ENCODE measurements at regions not wholly inside any gene's neighbourhood (a gene's known extent, or its start where the extent isn't known, plus 50 kb on each side); places are given as distances from the start of the nearest gene placed in this dataset.

DNA sequence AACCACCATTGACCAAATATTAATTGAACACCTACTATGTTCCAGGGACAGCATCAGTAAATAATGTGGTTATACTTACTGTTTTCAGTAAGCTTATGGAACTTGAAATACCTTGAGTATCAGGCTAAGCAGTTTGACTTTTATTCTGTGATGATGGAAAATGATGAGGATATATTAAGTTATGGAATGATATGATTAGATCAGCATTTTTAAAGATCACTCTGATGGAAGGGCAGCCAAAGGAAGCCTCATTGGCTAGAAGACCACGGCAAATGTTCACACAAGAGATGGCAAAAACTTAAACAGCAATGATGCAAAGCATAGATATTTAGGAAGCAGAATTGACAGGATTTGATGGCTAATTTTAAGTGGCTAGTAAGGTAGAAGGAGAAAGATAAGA lies 266.9 kb upstream of the DPP10 start:
- no peak for TF ChIP-seq ZSCAN30 (tag by site-specific recombination; IDR thresholded peaks at IDR 0.05)
- TF ChIP-seq, protein P1, sequence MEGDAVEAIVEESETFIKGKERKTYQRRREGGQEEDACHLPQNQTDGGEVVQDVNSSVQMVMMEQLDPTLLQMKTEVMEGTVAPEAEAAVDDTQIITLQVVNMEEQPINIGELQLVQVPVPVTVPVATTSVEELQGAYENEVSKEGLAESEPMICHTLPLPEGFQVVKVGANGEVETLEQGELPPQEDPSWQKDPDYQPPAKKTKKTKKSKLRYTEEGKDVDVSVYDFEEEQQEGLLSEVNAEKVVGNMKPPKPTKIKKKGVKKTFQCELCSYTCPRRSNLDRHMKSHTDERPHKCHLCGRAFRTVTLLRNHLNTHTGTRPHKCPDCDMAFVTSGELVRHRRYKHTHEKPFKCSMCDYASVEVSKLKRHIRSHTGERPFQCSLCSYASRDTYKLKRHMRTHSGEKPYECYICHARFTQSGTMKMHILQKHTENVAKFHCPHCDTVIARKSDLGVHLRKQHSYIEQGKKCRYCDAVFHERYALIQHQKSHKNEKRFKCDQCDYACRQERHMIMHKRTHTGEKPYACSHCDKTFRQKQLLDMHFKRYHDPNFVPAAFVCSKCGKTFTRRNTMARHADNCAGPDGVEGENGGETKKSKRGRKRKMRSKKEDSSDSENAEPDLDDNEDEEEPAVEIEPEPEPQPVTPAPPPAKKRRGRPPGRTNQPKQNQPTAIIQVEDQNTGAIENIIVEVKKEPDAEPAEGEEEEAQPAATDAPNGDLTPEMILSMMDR (tag by site-specific recombination; IDR thresholded peaks at IDR 0.05): no peak

Measured in HEK293 (cell line).